Chondrocyte (in vitro differentiated cells): ENCODE measurements at regions not wholly inside any gene's neighbourhood (a gene's known extent, or its start where the extent isn't known, plus 50 kb on each side); places are given as distances from the start of the nearest gene placed in this dataset.

Source experiments
- DNase-seq: peaks from one replicate; pipeline ENCODE4 v3.0.0; 2021; ENCODE audit warnings: mixed read lengths, low spot score
- H3K27ac Mint-ChIP-seq: one replicate; pipeline ENCODE4 v1.8.0; 2021; ENCODE audit warnings: mild to moderate bottlenecking, moderate library complexity, mixed read lengths; ENCODE audit not compliant: unreplicated experiment
- H3K27me3 Mint-ChIP-seq: 2 replicates; pipeline ENCODE4 v1.8.0; 2021; ENCODE audit warnings: low read depth, mixed read lengths
- H3K36me3 Mint-ChIP-seq: 2 replicates; pipeline ENCODE4 v1.8.0; 2021; ENCODE audit warnings: low read depth, mixed read lengths
- H3K4me1 Mint-ChIP-seq: 2 replicates; pipeline ENCODE4 v1.8.0; 2021; ENCODE audit warnings: low read depth, mild to moderate bottlenecking, mixed read lengths
- H3K4me3 Mint-ChIP-seq: one replicate; pipeline ENCODE4 v1.8.0; 2021; ENCODE audit warnings: mild to moderate bottlenecking, moderate library complexity, mixed read lengths; ENCODE audit not compliant: unreplicated experiment
- H3K9me3 Mint-ChIP-seq: 2 replicates; pipeline ENCODE4 v1.8.0; 2021; ENCODE audit warnings: low read depth, mixed read lengths
- CTCF ChIP-seq: fragments of 200-600 bp; sonication (generic); IDR thresholded peaks from 2 replicates; pipeline ENCODE4 v1.5.0; 2021; ENCODE audit warnings: antibody characterized with exemption, mild to moderate bottlenecking, moderate library complexity

DNA sequence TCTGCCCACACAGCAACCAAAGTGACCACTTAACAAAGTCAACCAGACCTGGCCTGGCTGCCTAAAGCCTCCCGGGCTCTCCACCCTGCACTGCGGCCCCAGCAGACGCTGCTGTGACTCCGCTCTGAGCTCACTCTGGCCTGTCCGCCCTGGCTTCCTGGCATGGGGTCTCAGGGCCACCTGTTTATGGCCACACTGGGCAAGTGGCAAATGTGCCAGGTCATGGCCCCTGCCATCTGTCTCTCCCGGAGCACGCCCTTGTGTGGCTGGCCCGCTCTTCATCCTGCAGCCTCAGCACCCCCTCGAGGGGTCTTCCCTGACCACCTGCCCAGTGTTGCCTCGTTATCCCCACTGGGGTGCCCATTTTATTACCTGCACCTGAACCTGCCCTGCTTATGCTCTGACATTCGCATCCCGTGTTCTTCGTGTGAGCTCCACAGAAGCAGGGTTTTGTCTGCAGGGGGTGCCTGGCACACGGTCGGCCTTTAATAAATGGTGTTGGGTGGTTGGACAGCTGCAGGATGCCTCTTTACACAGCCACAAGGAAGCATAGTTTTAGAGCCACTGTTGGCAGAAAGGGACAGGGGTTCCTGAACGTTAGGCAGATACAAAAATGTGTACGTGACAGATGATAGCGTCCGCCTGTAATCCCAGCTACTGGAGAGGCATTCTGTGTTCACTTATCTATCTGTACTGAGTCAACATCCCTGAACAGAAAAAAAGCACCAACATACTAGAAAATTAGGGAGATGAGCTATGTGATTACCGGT lies 785.6 kb downstream of the TBC1D22A start:
- Mint-ChIP-seq H3K27ac (no peak overlapping the region), H3K36me3 (no peaks in the 10 kb centered on the region), H3K9me3 (peaks cover 41% of the 10 kb centered on the region), H3K4me1 (no peaks in the 10 kb centered on the region), H3K4me3 (no peak overlapping the region), H3K27me3 (no peaks in the 10 kb centered on the region)
- no peak for DNase-seq
- TF ChIP-seq CTCF: no peak

DNA sequence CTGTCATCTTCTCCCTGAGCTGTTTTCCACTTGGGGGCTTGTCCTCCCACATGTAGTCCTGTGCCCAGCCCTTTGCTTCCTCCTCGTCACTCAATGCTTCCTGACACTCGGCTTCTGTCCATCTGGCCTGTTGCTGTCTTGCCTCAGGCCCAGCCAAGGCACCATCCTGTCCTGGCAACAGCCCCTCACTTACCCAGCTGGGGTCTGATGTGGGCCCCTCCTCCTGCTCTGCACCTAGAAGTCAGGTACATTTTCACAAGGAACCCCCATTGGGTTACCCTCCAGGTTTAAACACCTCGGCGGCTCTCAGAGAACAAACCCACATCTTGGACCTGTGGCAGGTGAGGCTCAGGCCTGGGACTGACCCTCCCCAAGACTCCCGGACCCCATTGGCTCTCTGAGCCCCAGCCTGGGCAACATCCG lies 784.8 kb downstream of the TBC1D22A start:
- peaks cover 41% of the 10 kb centered on the region for H3K9me3 Mint-ChIP-seq
- H3K36me3 Mint-ChIP-seq: no peaks in the 10 kb centered on the region
- H3K4me3 Mint-ChIP-seq: no peak overlapping the region
- no peaks in the 10 kb centered on the region for H3K27me3 Mint-ChIP-seq
- H3K4me1 Mint-ChIP-seq: no peaks in the 10 kb centered on the region
- H3K27ac Mint-ChIP-seq: no peak overlapping the region
- DNase-seq: no peak
- no peak for TF ChIP-seq CTCF

DNA sequence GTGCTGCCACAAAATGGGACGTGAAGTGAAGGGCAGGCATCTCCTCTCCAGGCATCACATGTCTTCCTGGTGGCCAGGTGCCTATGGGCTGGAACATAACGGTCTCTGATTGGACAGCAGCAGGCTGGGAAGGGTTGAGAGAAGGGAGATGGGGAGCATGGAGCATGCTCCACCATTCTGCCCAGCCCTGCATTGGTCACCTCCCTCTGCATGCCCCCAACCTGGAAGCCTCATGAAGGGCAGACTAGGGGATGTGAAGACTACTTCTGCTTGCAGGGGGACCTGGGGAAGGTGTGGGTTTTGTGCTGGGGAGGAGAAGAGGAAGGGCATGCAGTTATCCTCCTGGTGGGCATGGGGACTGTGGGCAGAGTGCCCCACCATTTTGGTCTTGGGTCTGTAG lies 782.2 kb downstream of the TBC1D22A start:
- H3K27ac Mint-ChIP-seq: no peak overlapping the region
- DNase-seq: no peak
- H3K36me3 Mint-ChIP-seq: no peaks in the 10 kb centered on the region
- no peak overlapping the region for H3K4me3 Mint-ChIP-seq
- no peaks in the 10 kb centered on the region for H3K4me1 Mint-ChIP-seq
- TF ChIP-seq CTCF: no peak
- peaks cover 38% of the 10 kb centered on the region for H3K9me3 Mint-ChIP-seq
- H3K27me3 Mint-ChIP-seq: no peaks in the 10 kb centered on the region

DNA sequence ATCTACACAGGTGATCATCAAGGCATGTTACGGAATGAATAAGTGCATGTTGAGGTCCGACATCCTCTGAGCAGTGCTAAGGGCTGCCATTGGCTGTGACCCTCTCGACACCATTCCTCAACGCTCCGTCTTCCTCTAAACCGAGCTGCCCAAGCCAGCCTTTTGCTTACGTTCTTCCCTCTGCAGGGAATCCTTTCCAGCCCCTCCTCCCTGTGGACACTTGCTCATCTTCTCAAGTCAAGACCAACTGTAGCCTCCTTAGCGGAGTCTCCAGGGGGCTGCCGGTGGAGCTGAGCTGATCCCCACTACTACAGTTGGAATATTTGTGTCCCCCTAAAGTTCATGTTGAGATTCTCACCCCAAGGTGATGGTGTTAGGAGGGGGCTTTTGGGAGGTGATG lies 781.0 kb downstream of the TBC1D22A start:
- Mint-ChIP-seq H3K9me3 (peaks cover 49% of the 10 kb centered on the region), H3K4me3 (no peak overlapping the region), H3K36me3 (no peaks in the 10 kb centered on the region), H3K27me3 (no peaks in the 10 kb centered on the region), H3K27ac (no peak overlapping the region), H3K4me1 (no peaks in the 10 kb centered on the region)
- no peak for DNase-seq
- TF ChIP-seq CTCF: no peak

GRCh38 chr22:47540011-47540410 lies 777.6 kb downstream of the TBC1D22A start:
- H3K9me3 Mint-ChIP-seq: peaks cover 39% of the 10 kb centered on the region
- no peak overlapping the region for H3K4me3 Mint-ChIP-seq
- TF ChIP-seq CTCF: no peak
- H3K4me1 Mint-ChIP-seq: no peaks in the 10 kb centered on the region
- no peak overlapping the region for H3K27ac Mint-ChIP-seq
- no peak for DNase-seq
- no peaks in the 10 kb centered on the region for H3K27me3 Mint-ChIP-seq
- H3K36me3 Mint-ChIP-seq: no peaks in the 10 kb centered on the region
